Esophagus squamous epithelium (tissue), 5 donors: ENCODE measurements at regions not wholly inside any gene's neighbourhood (a gene's known extent, or its start where the extent isn't known, plus 50 kb on each side); places are given as distances from the start of the nearest gene placed in this dataset.

Source experiments
- DNase-seq: peaks from one replicate; lab custom pipeline; 2025; lab: John Stamatoyannopoulos, UW
- H3K27ac ChIP-seq, 4 donors: fragments of 200-600 bp; sonication (generic); one replicate each; pipeline ENCODE4 v1.5.1; 2016 to 2019; ENCODE audit warnings: mild to moderate bottlenecking in 1 of 4
- H3K27me3 ChIP-seq, 4 donors: fragments of 200-600 bp; sonication (generic); 1 replicate in 3 of 4; 2 replicates in 1 of 4; pipeline versions ENCODE4 v1.5.1 to v1.6.0; 2017 to 2021; ENCODE audit warnings: antibody characterized with exemption in 1 of 4
- H3K36me3 ChIP-seq, 3 donors: fragments of 200-600 bp; sonication (generic); one replicate each; pipeline ENCODE4 v1.5.1; 2016 to 2019
- H3K4me1 ChIP-seq, 3 donors: fragments of 200-600 bp; sonication (generic); one replicate each; pipeline ENCODE4 v1.5.1; 2017 to 2019
- H3K4me3 ChIP-seq, 4 donors: fragments of 200-600 bp; sonication (generic); 1 replicate in 3 of 4; 2 replicates in 1 of 4; pipeline ENCODE4 v1.5.1; 2016 to 2019; ENCODE audit warnings: mild to moderate bottlenecking in 2 of 4, moderate library complexity in 1 of 4
- H3K9me3 ChIP-seq, 3 donors: fragments of 200-600 bp; sonication (generic); one replicate each; pipeline ENCODE4 v1.5.1; 2016 to 2019
- POLR2A ChIP-seq, 4 donors: fragments of 450-650 bp; IDR thresholded peaks; one replicate each; pipeline ENCODE4 v1.6.1; 2017; ENCODE audit warnings: antibody characterized with exemption in 4 of 4, mild to moderate bottlenecking in 4 of 4, moderate library complexity in 3 of 4
- WGBS, 2 donors: methylation state at CpG; one replicate each; pipeline ENCODE4 v1.1.5; 2018; 5-methylcytosine and 5-hydroxymethylcytosine counted together
- intact Hi-C: fragments of 100-400 bp; cut with DNase I; formaldehyde crosslinking; loops from one replicate; pipeline ENCODE4 v1.15.0; 2022
- TF ChIP-seq, protein P1 (sequence below), 6 experiments: fragments of 450-650 bp in 4 of 6; fragments of 200-600 bp in 2 of 6; sonication (generic) in 2 of 6; IDR thresholded peaks; one replicate each; pipeline ENCODE4 v1.5.1; 2016 to 2019; ENCODE audit warnings: antibody characterized with exemption in 6 of 6, mild to moderate bottlenecking in 4 of 6, moderate library complexity in 4 of 6
- donor health status: DM: yes; HTN: yes; CAD: no.

DNA sequence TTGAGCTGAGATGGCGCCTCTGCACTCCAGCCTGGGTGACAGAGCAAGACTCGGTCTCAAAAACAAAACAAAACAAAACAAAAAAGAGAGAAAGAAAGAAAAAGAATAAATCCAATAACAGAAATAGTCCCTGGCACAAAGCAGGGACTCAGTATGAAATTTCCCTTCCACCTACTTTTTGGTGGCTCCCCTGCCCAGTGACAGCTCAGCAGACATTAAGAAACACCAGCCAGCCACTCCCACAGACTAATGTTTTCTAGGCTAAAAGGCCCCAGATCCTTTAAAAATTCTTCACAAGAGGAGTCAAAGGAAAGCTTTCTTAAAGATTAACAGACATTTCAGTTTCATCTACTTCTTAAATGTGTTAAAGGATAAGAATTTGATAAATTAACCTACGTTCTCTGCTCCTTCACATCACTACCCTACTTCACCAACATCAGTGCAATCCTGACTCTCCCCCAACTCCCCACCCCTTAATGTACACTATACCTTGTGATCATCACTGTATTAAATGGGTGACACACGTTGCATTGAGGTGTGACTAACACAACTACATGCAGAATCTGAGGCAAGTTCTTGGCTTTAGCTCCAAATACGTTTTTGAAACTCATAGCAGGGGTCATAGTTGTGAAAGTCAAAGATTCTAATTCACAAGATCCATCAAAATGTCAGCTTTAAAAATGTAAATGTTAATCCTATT, 114.5 kb upstream of the CAV2 start:
- Histone ChIP-seq H3K4me3 (no peak overlapping the region), H3K9me3 (no peaks in the 10 kb centered on the region), H3K27me3 (no peaks in the 10 kb centered on the region), H3K36me3 (no peaks in the 10 kb centered on the region), H3K27ac (no peak overlapping the region), H3K4me1 (no peaks in the 10 kb centered on the region)
- 61 to 71% methylated on average over 5 of the region's 5 CpGs for WGBS, 2 donors
- TF ChIP-seq, protein P1, sequence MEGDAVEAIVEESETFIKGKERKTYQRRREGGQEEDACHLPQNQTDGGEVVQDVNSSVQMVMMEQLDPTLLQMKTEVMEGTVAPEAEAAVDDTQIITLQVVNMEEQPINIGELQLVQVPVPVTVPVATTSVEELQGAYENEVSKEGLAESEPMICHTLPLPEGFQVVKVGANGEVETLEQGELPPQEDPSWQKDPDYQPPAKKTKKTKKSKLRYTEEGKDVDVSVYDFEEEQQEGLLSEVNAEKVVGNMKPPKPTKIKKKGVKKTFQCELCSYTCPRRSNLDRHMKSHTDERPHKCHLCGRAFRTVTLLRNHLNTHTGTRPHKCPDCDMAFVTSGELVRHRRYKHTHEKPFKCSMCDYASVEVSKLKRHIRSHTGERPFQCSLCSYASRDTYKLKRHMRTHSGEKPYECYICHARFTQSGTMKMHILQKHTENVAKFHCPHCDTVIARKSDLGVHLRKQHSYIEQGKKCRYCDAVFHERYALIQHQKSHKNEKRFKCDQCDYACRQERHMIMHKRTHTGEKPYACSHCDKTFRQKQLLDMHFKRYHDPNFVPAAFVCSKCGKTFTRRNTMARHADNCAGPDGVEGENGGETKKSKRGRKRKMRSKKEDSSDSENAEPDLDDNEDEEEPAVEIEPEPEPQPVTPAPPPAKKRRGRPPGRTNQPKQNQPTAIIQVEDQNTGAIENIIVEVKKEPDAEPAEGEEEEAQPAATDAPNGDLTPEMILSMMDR (IDR thresholded peaks at IDR 0.05): no peak
- no peak for TF ChIP-seq POLR2A (IDR thresholded peaks at IDR 0.05)
- intact Hi-C loops: no loop called here
- no peak for DNase-seq

DNA sequence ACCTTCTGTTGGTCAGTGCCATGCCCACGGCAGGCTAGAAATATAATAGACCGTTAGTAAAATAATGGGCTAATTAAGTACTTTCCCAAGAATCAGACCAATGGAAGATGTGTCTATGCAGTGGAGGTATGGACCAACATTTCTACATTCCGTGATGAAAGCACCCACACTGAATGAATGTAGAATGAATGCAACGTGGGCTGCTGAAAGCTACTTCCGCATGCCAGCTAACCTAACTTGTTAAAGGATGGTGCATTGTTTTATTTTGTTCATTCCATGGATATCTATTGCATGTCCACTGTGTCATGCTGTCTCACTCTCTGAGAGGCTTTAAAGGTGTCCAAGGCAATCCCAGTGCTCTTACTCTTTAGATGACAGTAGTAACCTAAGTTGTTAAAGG, 112.9 kb upstream of the CAV2 start:
- Histone ChIP-seq H3K9me3 (no peaks in the 10 kb centered on the region), H3K36me3 (no peaks in the 10 kb centered on the region), H3K27me3 (no peaks in the 10 kb centered on the region), H3K4me3 (no peak overlapping the region), H3K4me1 (no peaks in the 10 kb centered on the region), H3K27ac (no peak overlapping the region)
- DNase-seq: no peak
- 89 to 90% methylated on average over 5 of the region's 5 CpGs for WGBS, 2 donors
- intact Hi-C loops: no loop called here
- TF ChIP-seq, protein P1 (IDR thresholded peaks at IDR 0.05): no peak
- TF ChIP-seq POLR2A (IDR thresholded peaks at IDR 0.05): no peak

DNA sequence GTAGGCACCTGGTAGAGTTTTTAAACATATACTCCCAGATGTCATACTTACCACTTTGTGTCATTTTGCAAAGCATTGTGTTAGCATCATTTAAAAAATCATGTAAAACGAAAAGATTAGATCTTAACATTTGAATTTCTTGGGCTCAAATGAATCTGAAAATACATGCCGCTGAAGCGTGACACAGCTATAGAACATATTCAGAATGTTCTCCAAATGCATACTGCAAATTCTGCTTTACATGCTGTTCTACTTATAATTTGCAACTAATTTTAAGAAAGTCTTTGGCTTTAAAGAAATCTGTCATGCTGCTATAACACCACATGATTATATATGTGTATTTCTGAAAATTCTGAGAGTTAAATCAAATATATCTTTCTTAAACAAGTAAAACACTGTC, 109.2 kb upstream of the CAV2 start:
- H3K9me3 ChIP-seq: no peaks in the 10 kb centered on the region
- no peak overlapping the region for H3K27ac ChIP-seq
- 90 to 93% methylated on average over 3 of the region's 3 CpGs for WGBS, 2 donors
- no peaks in the 10 kb centered on the region for H3K36me3 ChIP-seq
- peaks cover 0 to 5% (median 0%) of the 10 kb centered on the region in 3 donors for H3K4me1 ChIP-seq
- TF ChIP-seq, protein P1 (IDR thresholded peaks at IDR 0.05): no peak
- TF ChIP-seq POLR2A (IDR thresholded peaks at IDR 0.05): no peak
- no peaks in the 10 kb centered on the region for H3K27me3 ChIP-seq
- intact Hi-C loops: no loop called here
- no peak overlapping the region for H3K4me3 ChIP-seq
- DNase-seq: no peak

DNA sequence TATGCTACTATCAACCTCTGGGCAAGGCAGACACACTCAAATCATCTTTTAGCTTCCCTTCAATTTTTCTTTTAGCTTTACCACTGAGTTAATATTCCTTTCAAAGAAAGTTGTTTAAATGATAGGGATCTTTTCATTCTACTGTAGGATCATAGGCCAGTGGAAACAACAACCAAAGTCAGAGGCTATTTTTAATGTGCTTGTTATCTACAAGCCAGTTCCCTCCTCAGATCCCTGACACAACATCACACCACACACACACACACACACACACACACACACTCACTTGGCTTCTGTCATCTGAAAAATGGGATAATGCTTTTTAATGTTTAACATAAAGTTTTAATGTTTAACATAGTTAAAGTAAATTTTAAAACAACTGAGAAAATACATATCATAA, 106.7 kb upstream of the CAV2 start:
- Histone ChIP-seq H3K27ac (no peak overlapping the region), H3K9me3 (no peaks in the 10 kb centered on the region), H3K36me3 (no peaks in the 10 kb centered on the region), H3K4me3 (no peak overlapping the region), H3K27me3 (peaks cover 0 to 7% (median 0%) of the 10 kb centered on the region in 4 donors), H3K4me1 (peaks cover 0 to 9% (median 0%) of the 10 kb centered on the region in 3 donors)
- no peak for DNase-seq
- TF ChIP-seq, protein P1 (IDR thresholded peaks at IDR 0.05): no peak
- TF ChIP-seq POLR2A (IDR thresholded peaks at IDR 0.05): no peak
- intact Hi-C loops: no loop called here

DNA sequence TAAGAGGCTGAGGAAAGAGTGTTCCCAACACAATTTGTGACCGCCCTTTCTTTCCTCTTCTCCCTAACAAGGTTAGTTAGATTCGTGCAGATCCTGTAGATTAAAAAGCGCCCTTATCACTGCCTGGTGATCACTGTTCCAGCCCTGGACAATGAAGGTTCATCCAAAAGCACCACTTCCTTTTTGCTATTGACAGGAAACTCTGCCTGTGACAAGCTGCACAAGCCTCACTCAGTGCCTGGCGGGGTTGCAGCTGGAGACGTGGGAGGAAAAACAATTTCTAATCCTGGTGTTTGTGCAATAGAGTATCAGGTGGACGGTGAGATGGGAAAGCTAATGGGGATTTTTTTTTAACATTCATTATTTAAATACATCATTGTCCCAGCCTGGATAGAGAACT, 105.9 kb upstream of the CAV2 start:
- no peaks in the 10 kb centered on the region for H3K36me3 ChIP-seq
- DNase-seq: no peak
- peaks cover 0 to 9% (median 0%) of the 10 kb centered on the region in 3 donors for H3K4me1 ChIP-seq
- peaks cover 0 to 15% (median 0%) of the 10 kb centered on the region in 4 donors for H3K27me3 ChIP-seq
- no peak overlapping the region for H3K27ac ChIP-seq
- TF ChIP-seq, protein P1 (IDR thresholded peaks at IDR 0.05): no peak
- no peak for TF ChIP-seq POLR2A (IDR thresholded peaks at IDR 0.05)
- no peak overlapping the region for H3K4me3 ChIP-seq
- intact Hi-C loops: no loop called here
- H3K9me3 ChIP-seq: peaks cover 0 to 6% (median 0%) of the 10 kb centered on the region in 3 donors
- 47 to 57% methylated on average over 6 of the region's 6 CpGs for WGBS, 2 donors
